Neuronal stem cell (in vitro differentiated cells): ENCODE measurements at regions not wholly inside any gene's neighbourhood (a gene's known extent, or its start where the extent isn't known, plus 50 kb on each side); places are given as distances from the start of the nearest gene placed in this dataset.

Source experiments
- DNase-seq: peaks from one replicate; pipeline ENCODE4 v3.0.0-alpha.2; 2013; ENCODE audit warnings: low spot score
- H2AFZ ChIP-seq: one replicate; pipeline ENCODE4 v1.6.1; 2013; ENCODE audit warnings: mild to moderate bottlenecking, low read length, inconsistent platforms
- H2AK5ac ChIP-seq: 2 replicates; pipeline ENCODE4 v1.6.1; 2013; ENCODE audit warnings: low read depth, mild to moderate bottlenecking, inconsistent platforms, low read length, moderate library complexity, mixed read lengths
- H2BK120ac ChIP-seq: 2 replicates; pipeline ENCODE4 v1.6.1; 2013; ENCODE audit warnings: low read depth, mild to moderate bottlenecking, inconsistent platforms, low read length, moderate library complexity, mixed read lengths
- H2BK12ac ChIP-seq: one replicate; pipeline ENCODE4 v1.6.1; 2013; ENCODE audit warnings: low read length, inconsistent platforms
- H2BK15ac ChIP-seq: 2 replicates; pipeline ENCODE4 v1.6.1; 2013; ENCODE audit warnings: mild to moderate bottlenecking, low read length, inconsistent platforms, mixed read lengths
- H2BK5ac ChIP-seq: one replicate; pipeline ENCODE4 v1.6.1; 2013; ENCODE audit warnings: inconsistent platforms, mild to moderate bottlenecking, low read length, moderate library complexity
- H3K14ac ChIP-seq: one replicate; pipeline ENCODE4 v1.6.1; 2013; ENCODE audit warnings: low read length, inconsistent platforms
- H3K18ac ChIP-seq: 2 replicates; pipeline ENCODE4 v1.6.1; 2013; ENCODE audit warnings: low read length, inconsistent platforms
- H3K23ac ChIP-seq: 2 replicates; pipeline ENCODE4 v1.6.1; 2013; ENCODE audit warnings: low read depth, mild to moderate bottlenecking, mixed read lengths, low read length, inconsistent platforms; ENCODE audit not compliant: poor library complexity
- H3K27ac ChIP-seq: replicated peaks from 3 replicates; pipeline ENCODE4 v1.5.1; 2013; ENCODE audit warnings: low read length, inconsistent platforms
- H3K27me3 ChIP-seq, 3 experiments: 2 replicates each; pipeline ENCODE4 v1.6.1; 2013; ENCODE audit warnings: low read length in 3 of 3, mild to moderate bottlenecking in 2 of 3, inconsistent platforms in 1 of 3, low read depth in 1 of 3, mixed read lengths in 1 of 3, moderate library complexity in 1 of 3; ENCODE audit not compliant: control insufficient read depth in 3 of 3, insufficient read depth in 3 of 3
- H3K36me3 ChIP-seq, 2 donors: replicated peaks in 1 of 2; 2 replicates each; pipeline ENCODE4 v1.6.1; 2013; ENCODE audit warnings: low read length in 2 of 2; ENCODE audit not compliant: control insufficient read depth in 2 of 2, insufficient read depth in 2 of 2
- H3K4ac ChIP-seq: 2 replicates; pipeline ENCODE4 v1.6.1; 2013; ENCODE audit warnings: inconsistent platforms, mild to moderate bottlenecking, low read length, moderate library complexity
- H3K4me1 ChIP-seq, 2 donors: 1 replicate in 1 of 2; 2 replicates in 1 of 2; pipeline ENCODE4 v1.6.1; 2013; ENCODE audit warnings: low read length in 2 of 2, low read depth in 1 of 2; ENCODE audit not compliant: control insufficient read depth in 2 of 2, insufficient read depth in 1 of 2
- H3K4me2 ChIP-seq: one replicate; pipeline ENCODE4 v1.6.1; 2013; ENCODE audit warnings: mild to moderate bottlenecking, low read length, inconsistent platforms; ENCODE audit not compliant: insufficient read depth, poor library complexity, severe bottlenecking
- H3K4me3 ChIP-seq, 2 donors: 2 replicates each; pipeline ENCODE4 v1.5.1; 2013; ENCODE audit warnings: low read length in 2 of 2, mild to moderate bottlenecking in 2 of 2, inconsistent platforms in 1 of 2, moderate library complexity in 1 of 2
- H3K79me1 ChIP-seq: one replicate; pipeline ENCODE4 v1.6.1; 2013; ENCODE audit warnings: low read depth, mild to moderate bottlenecking, inconsistent platforms, low read length, moderate library complexity
- H3K9ac ChIP-seq: one replicate; pipeline ENCODE4 v1.6.1; 2013; ENCODE audit warnings: mild to moderate bottlenecking, low read depth, low read length, inconsistent platforms; ENCODE audit not compliant: poor library complexity
- H3K9me3 ChIP-seq, 2 donors: replicated peaks in 1 of 2; 2 replicates each; pipeline versions ENCODE3 to v1.6.1; 2013; ENCODE audit warnings: low read length in 2 of 2, mild to moderate bottlenecking in 2 of 2, inconsistent platforms in 1 of 2, low read depth in 1 of 2, mixed read lengths in 1 of 2, moderate library complexity in 1 of 2; ENCODE audit not compliant: control insufficient read depth in 2 of 2, insufficient read depth in 1 of 2
- H4K8ac ChIP-seq: one replicate; pipeline ENCODE4 v1.6.1; 2013; ENCODE audit warnings: low read depth, mild to moderate bottlenecking, inconsistent platforms, low read length, moderate library complexity
- H4K91ac ChIP-seq: one replicate; pipeline ENCODE4 v1.6.1; 2013; ENCODE audit warnings: low read length, low read depth, mild to moderate bottlenecking, inconsistent platforms; ENCODE audit not compliant: poor library complexity
- WGBS, 2 donors: extraction: QIAGEN DNeasy Blood & Tissue Kit; methylation state at CpG; one replicate each; pipeline ENCODE4 v1.1.7; 2013; ENCODE audit warnings: missing lambda C conversion rate in 2 of 2, mixed read lengths in 1 of 2; ENCODE audit not compliant: insufficient read length in 2 of 2, insufficient replicate concordance in 1 of 2; ENCODE audit errors: extremely low coverage in 2 of 2; 5-methylcytosine and 5-hydroxymethylcytosine counted together

- peak overlapping the region; percentile 61 for H3K18ac ChIP-seq
- H4K8ac ChIP-seq, result no peak overlapping the region
- H4K91ac ChIP-seq, result no peak overlapping the region
- H3K9me3 ChIP-seq, result peaks cover 0 to 8% of the 10 kb centered on the region in 2 donors
- H3K23ac ChIP-seq, result peak overlapping the region; percentile 76
- peaks cover 0 to 12% of the 10 kb centered on the region in 2 donors for H3K4me1 ChIP-seq
- H3K79me1 ChIP-seq, result no peaks in the 10 kb centered on the region
- H3K27ac ChIP-seq, result no peak overlapping the region
- no peak overlapping the region for H3K4me3 ChIP-seq
- no peak overlapping the region for H2BK5ac ChIP-seq
- no peak overlapping the region for H3K14ac ChIP-seq
- H2BK12ac ChIP-seq, result no peak overlapping the region
- no peak overlapping the region for H2AK5ac ChIP-seq
- no peak overlapping the region for H2AFZ ChIP-seq
- H3K4me2 ChIP-seq, result no peak overlapping the region
- H3K27me3 ChIP-seq, result peaks cover 0 to 35% (median 0%) of the 10 kb centered on the region in 3 experiments
- H2BK15ac ChIP-seq, result no peak overlapping the region
- DNase-seq, result no peak
- peak overlapping the region; percentile 10 for H3K9ac ChIP-seq
- no peak overlapping the region for H3K4ac ChIP-seq
- peaks cover 0 to 1% of the 10 kb centered on the region in 2 donors for H3K36me3 ChIP-seq
- H2BK120ac ChIP-seq, result no peak overlapping the region
- no CpG with 5 or more reads among the region's 18 CpGs for WGBS, 2 donors
Measured at GRCh38 chr2:239507576-239508258, 106.9 kb upstream of the HDAC4 start.

- Histone ChIP-seq H3K4me2 (no peak overlapping the region), H3K27me3 (peaks cover 0 to 40% (median 0%) of the 10 kb centered on the region in 3 experiments), H3K79me1 (no peaks in the 10 kb centered on the region), H3K36me3 (peaks cover 0 to 1% of the 10 kb centered on the region in 2 donors), H3K4me1 (peaks cover 0 to 12% of the 10 kb centered on the region in 2 donors), H3K4me3 (no peak overlapping the region), H2BK120ac (no peak overlapping the region), H3K4ac (no peak overlapping the region), H3K23ac (no peak overlapping the region), H3K27ac (no peak overlapping the region), H3K9me3 (peaks cover 0 to 6% of the 10 kb centered on the region in 2 donors), H2AK5ac (no peak overlapping the region), H4K91ac (no peak overlapping the region), H2BK12ac (no peak overlapping the region), H2AFZ (no peak overlapping the region), H2BK15ac (no peak overlapping the region), H3K14ac (no peak overlapping the region), H2BK5ac (no peak overlapping the region), H3K18ac (no peak overlapping the region), H4K8ac (no peak overlapping the region), H3K9ac (no peak overlapping the region)
- no CpG with 5 or more reads among the region's 19 CpGs for WGBS, 2 donors
- no peak for DNase-seq
Measured at GRCh38 chr2:239506961-239507360, 106.1 kb upstream of the HDAC4 start.

- Histone ChIP-seq H3K36me3 (peaks cover 0 to 1% of the 10 kb centered on the region in 2 donors), H4K8ac (no peak overlapping the region), H3K9me3 (peaks cover 0 to 3% of the 10 kb centered on the region in 2 donors), H3K27ac (no peak overlapping the region), H3K14ac (no peak overlapping the region), H2BK120ac (no peak overlapping the region), H3K4me1 (peaks cover 0 to 12% of the 10 kb centered on the region in 2 donors), H3K23ac (no peak overlapping the region), H3K4me3 (no peak overlapping the region), H2AK5ac (no peak overlapping the region), H3K27me3 (peaks cover 0 to 44% (median 0%) of the 10 kb centered on the region in 3 experiments), H2BK5ac (no peak overlapping the region), H3K18ac (peak overlapping the region; percentile 62), H4K91ac (no peak overlapping the region), H2BK12ac (no peak overlapping the region), H3K9ac (no peak overlapping the region), H3K79me1 (no peaks in the 10 kb centered on the region), H3K4me2 (no peak overlapping the region), H2BK15ac (peak overlapping the region; percentile 61), H2AFZ (no peak overlapping the region), H3K4ac (no peak overlapping the region)
- no peak for DNase-seq
- no CpG with 5 or more reads among the region's 29 CpGs for WGBS, 2 donors
Measured at GRCh38 chr2:239506101-239506857, 105.5 kb upstream of the HDAC4 start.

GRCh38 chr2:239504643-239505235, 103.9 kb upstream of the HDAC4 start:
- no peak overlapping the region for H3K4me2 ChIP-seq
- DNase-seq, result no peak
- no peak overlapping the region for H3K18ac ChIP-seq
- H4K8ac ChIP-seq, result no peak overlapping the region
- no peak overlapping the region for H3K4ac ChIP-seq
- peaks cover 0 to 59% (median 0%) of the 10 kb centered on the region in 3 experiments for H3K27me3 ChIP-seq
- no CpG with 5 or more reads among the region's 16 CpGs for WGBS, 2 donors
- peaks cover 0 to 1% of the 10 kb centered on the region in 2 donors for H3K36me3 ChIP-seq
- H2BK120ac ChIP-seq, result no peak overlapping the region
- H3K23ac ChIP-seq, result no peak overlapping the region
- no peaks in the 10 kb centered on the region for H3K79me1 ChIP-seq
- H2BK15ac ChIP-seq, result no peak overlapping the region
- H3K4me1 ChIP-seq, result peaks cover 0 to 5% of the 10 kb centered on the region in 2 donors
- H3K4me3 ChIP-seq, result no peak overlapping the region
- H2AK5ac ChIP-seq, result no peak overlapping the region
- H3K27ac ChIP-seq, result no peak overlapping the region
- no peak overlapping the region for H3K9ac ChIP-seq
- H3K14ac ChIP-seq, result no peak overlapping the region
- H3K9me3 ChIP-seq, result peaks cover 0 to 1% of the 10 kb centered on the region in 2 donors
- no peak overlapping the region for H2BK12ac ChIP-seq
- H2BK5ac ChIP-seq, result no peak overlapping the region
- H4K91ac ChIP-seq, result no peak overlapping the region
- H2AFZ ChIP-seq, result no peak overlapping the region
